ENCODE measurements at regions not wholly inside any gene's neighbourhood (a gene's known extent, or its start where the extent isn't known, plus 50 kb on each side); places are given as distances from the start of the nearest gene placed in this dataset.
"Not testable (repeated sequence)": the region's sequence is repeated elsewhere in the genome, so short reads cannot be mapped to it uniquely, and the experiment has no call there.

- no peak for TF ChIP-seq CTCF (IDR thresholded peaks at IDR 0.05; ENCODE audit: low read length, missing control alignments)
- peak; percentile 20 for DNase-seq (ENCODE audit: low read depth)
- no peak overlapping the region for H3K4me3 ChIP-seq (replicated peaks; ENCODE audit: low read depth, low read length)
These were observed 305.1 kb downstream of the LTN1 start for GRCh38 chr21:28687586-28687985.

- TF ChIP-seq CTCF (IDR thresholded peaks at IDR 0.05; ENCODE audit: low read length, missing control alignments): no peak
- DNase-seq (ENCODE audit: low read depth): no peak
- H3K4me3 ChIP-seq (replicated peaks; ENCODE audit: low read depth, low read length): no peak overlapping the region
These were observed 308.5 kb downstream of the LTN1 start for GRCh38 chr21:28683982-28684752.

GRCh38 chr21:28682884-28683283, 309.8 kb downstream of the LTN1 start:
- DNase-seq (ENCODE audit: low read depth); H3K4me3 ChIP-seq (replicated peaks; ENCODE audit: low read depth, low read length): not testable (repeated sequence)

GRCh38 chr21:28677096-28677495, 315.6 kb downstream of the LTN1 start:
- DNase-seq (ENCODE audit: low read depth); H3K4me3 ChIP-seq (replicated peaks; ENCODE audit: low read depth, low read length): not testable (repeated sequence)

GRCh38 chr21:28675331-28676041, 317.2 kb downstream of the LTN1 start:
- peak; percentile 33 for DNase-seq (ENCODE audit: low read depth)
- no peak overlapping the region for H3K4me3 ChIP-seq (replicated peaks; ENCODE audit: low read depth, low read length)
- TF ChIP-seq CTCF (IDR thresholded peaks at IDR 0.05; ENCODE audit: low read length, missing control alignments): no peak

- no peak overlapping the region for H3K4me3 ChIP-seq (replicated peaks; ENCODE audit: low read depth, low read length)
- DNase-seq (ENCODE audit: low read depth): no peak
- no peak for TF ChIP-seq CTCF (IDR thresholded peaks at IDR 0.05; ENCODE audit: low read length, missing control alignments)
These were observed 317.9 kb downstream of the LTN1 start for GRCh38 chr21:28674763-28675162.

GRCh38 chr21:28671549-28672195, 321.0 kb downstream of the LTN1 start:
- no peak overlapping the region for H3K4me3 ChIP-seq (replicated peaks; ENCODE audit: low read depth, low read length)
- TF ChIP-seq CTCF (IDR thresholded peaks at IDR 0.05; ENCODE audit: low read length, missing control alignments): no peak
- DNase-seq (ENCODE audit: low read depth): no peak
